Calu3 (cell line): ENCODE measurements at regions not wholly inside any gene's neighbourhood (a gene's known extent, or its start where the extent isn't known, plus 50 kb on each side); places are given as distances from the start of the nearest gene placed in this dataset.

Experiments used
- BruUV-seq: library from RNA; stranded (reverse); fragments of 400-500 nt; replicated peaks from 2 replicates; lab custom pipeline; 2021; lab: Mats Ljungman, UMichigan
- CTCF ChIA-PET: fragments of 300-600 bp; sonication (Branson Sonifier 250); formaldehyde crosslinking; loops from one replicate; lab custom pipeline; 2022; ENCODE audit warnings: antibody characterized with exemption; lab: Charles Lee
- DNase-seq: peaks from one replicate; pipeline ENCODE4 v3.0.0; 2022
- H3K27ac Mint-ChIP-seq: one replicate; pipeline ENCODE4 v1.8.0; 2022; ENCODE audit warnings: mixed read lengths; ENCODE audit not compliant: unreplicated experiment
- H3K27me3 Mint-ChIP-seq: one replicate; pipeline ENCODE4 v1.8.0; 2022; ENCODE audit warnings: mixed read lengths; ENCODE audit not compliant: unreplicated experiment
- H3K36me3 Mint-ChIP-seq: one replicate; pipeline ENCODE4 v1.8.0; 2022; ENCODE audit warnings: mild to moderate bottlenecking, moderate library complexity, mixed read lengths; ENCODE audit not compliant: insufficient read depth, unreplicated experiment
- H3K4me1 Mint-ChIP-seq: one replicate; pipeline ENCODE4 v1.8.0; 2022; ENCODE audit warnings: mild to moderate bottlenecking, low read depth, mixed read lengths; ENCODE audit not compliant: unreplicated experiment
- H3K4me3 Mint-ChIP-seq: one replicate; pipeline ENCODE4 v1.8.0; 2022; ENCODE audit warnings: mild to moderate bottlenecking, low read depth, moderate library complexity, mixed read lengths; ENCODE audit not compliant: unreplicated experiment
- H3K9me3 Mint-ChIP-seq: one replicate; pipeline ENCODE4 v1.8.0; 2022; ENCODE audit warnings: low read depth, mixed read lengths; ENCODE audit not compliant: unreplicated experiment
- CTCF ChIP-seq: fragments of 200-600 bp; IDR thresholded peaks from one replicate; pipeline ENCODE4 v1.8.0; 2022; ENCODE audit warnings: antibody characterized with exemption; ENCODE audit not compliant: unreplicated experiment
- intact Hi-C: fragments of 100-400 bp; cut with micrococcal nuclease; formaldehyde crosslinking; loops from one replicate; pipeline ENCODE4 v1.10.0; 2022; ENCODE audit not compliant: unreplicated experiment

DNA sequence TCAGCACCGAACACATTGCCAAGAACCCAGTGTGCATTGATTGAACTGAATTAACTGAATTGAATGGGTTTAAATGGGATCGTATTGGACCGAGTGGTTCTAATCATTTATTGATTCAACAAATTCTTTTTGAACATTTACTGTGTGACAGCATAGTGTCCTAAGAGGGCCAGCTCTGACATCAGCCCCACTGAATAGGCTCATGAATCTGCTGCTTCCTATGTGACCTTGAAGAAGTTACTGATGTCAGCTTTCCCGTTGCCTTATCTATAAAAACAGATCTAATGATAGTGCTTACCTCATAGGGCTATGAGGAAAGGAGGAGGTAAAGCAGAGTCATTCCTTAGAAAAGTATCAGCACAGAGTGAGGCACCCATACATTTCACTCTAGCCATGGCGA lies 226.3 kb downstream of the CBLN1 start:
- DNase-seq = no peak
- Mint-ChIP-seq H3K4me3 (no peak overlapping the region), H3K9me3 (no peaks in the 10 kb centered on the region), H3K27me3 (peaks cover 30% of the 10 kb centered on the region), H3K4me1 (no peaks in the 10 kb centered on the region), H3K36me3 (no peaks in the 10 kb centered on the region), H3K27ac (no peak overlapping the region)
- intact Hi-C loops = no loop called here
- BruUV-seq = no TSS peak
- CTCF ChIA-PET = no interaction called here
- TF ChIP-seq CTCF = no peak

DNA sequence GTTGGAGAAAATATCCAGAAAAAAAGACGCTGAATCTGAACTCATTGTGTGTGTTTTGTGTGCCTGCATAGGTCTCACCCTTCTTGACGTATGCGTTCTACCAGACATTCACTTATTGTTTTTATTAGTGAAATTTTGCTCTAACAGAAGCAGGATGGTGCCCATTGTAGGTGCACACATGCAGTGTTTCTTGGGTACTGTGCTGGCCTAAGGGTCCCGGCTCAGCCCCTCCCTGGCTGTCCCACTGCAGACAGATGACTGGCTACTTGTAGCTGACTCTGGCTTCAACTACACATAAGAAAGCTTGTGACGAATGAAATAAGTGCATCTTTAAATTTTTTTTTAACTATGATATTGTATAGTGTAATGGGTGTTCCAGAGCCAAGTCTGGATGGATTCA lies 227.0 kb downstream of the CBLN1 start:
- Mint-ChIP-seq H3K36me3 (no peaks in the 10 kb centered on the region), H3K27me3 (peaks cover 30% of the 10 kb centered on the region), H3K27ac (no peak overlapping the region), H3K4me3 (no peak overlapping the region), H3K9me3 (no peaks in the 10 kb centered on the region), H3K4me1 (no peaks in the 10 kb centered on the region)
- no TSS peak for BruUV-seq
- CTCF ChIA-PET = no interaction called here
- intact Hi-C loops = no loop called here
- DNase-seq = no peak
- TF ChIP-seq CTCF = no peak

GRCh38 chr16:49052846-49053245 lies 228.8 kb downstream of the CBLN1 start:
- H3K4me1 Mint-ChIP-seq = no peaks in the 10 kb centered on the region
- no peak overlapping the region for H3K27ac Mint-ChIP-seq
- intact Hi-C loops = no loop called here
- CTCF ChIA-PET = interaction anchor here (0.6 kb wide), 1 partner anchor 13 kb away, joined by 4 read pairs; no protein-coding TSS in a partner anchor
- H3K9me3 Mint-ChIP-seq = no peaks in the 10 kb centered on the region
- H3K4me3 Mint-ChIP-seq = no peak overlapping the region
- no peak for TF ChIP-seq CTCF
- no peaks in the 10 kb centered on the region for H3K36me3 Mint-ChIP-seq
- peaks cover 30% of the 10 kb centered on the region for H3K27me3 Mint-ChIP-seq
- BruUV-seq = no TSS peak
- no peak for DNase-seq

DNA sequence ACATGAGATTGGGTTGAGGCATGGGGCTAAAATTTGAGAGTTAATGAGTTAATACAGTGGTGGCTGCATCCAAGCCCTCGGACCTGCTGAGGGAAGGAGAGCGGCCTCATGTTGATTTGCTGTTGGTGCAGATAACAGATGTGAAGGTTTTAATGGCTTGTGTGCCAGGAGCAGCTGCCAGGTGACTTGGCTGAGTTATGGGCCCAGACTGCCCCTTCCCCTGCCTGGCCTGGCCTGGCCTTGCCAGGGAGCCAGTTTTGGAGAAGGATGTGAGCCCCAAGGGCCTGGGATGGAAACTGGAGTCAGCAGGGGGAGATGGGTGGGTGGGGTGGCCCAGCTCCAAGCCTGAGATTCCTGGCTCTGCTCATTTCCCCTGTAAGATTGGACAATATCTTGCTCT lies 230.1 kb downstream of the CBLN1 start:
- no peak for DNase-seq
- no peaks in the 10 kb centered on the region for H3K36me3 Mint-ChIP-seq
- peaks cover 30% of the 10 kb centered on the region for H3K27me3 Mint-ChIP-seq
- BruUV-seq = no TSS peak
- CTCF ChIA-PET = no interaction called here
- H3K9me3 Mint-ChIP-seq = no peaks in the 10 kb centered on the region
- no peak for TF ChIP-seq CTCF
- no peak overlapping the region for H3K27ac Mint-ChIP-seq
- no peak overlapping the region for H3K4me3 Mint-ChIP-seq
- intact Hi-C loops = no loop called here
- H3K4me1 Mint-ChIP-seq = no peaks in the 10 kb centered on the region

DNA sequence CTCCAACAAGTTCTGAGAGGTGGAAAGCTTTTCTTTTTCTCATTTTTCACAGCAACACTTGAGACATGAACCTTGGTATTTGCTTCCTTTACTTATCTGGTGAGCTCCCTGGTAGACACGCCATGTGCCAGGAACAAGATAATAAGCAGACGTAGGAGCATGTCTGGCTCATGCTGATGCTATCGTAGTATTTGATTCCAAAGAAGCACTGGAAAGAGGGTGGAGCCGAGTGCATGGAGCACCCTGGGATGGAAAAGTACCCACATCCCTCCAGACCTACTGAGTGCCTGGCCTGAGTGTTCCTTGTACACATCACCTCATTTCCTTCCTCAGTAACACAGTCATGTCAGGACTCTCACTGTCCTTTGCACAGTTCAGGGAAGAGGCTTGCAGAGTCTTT lies 231.0 kb downstream of the CBLN1 start:
- Mint-ChIP-seq H3K36me3 (no peaks in the 10 kb centered on the region), H3K9me3 (no peaks in the 10 kb centered on the region), H3K27me3 (peaks cover 24% of the 10 kb centered on the region), H3K27ac (no peak overlapping the region), H3K4me3 (no peak overlapping the region), H3K4me1 (no peaks in the 10 kb centered on the region)
- DNase-seq = no peak
- TF ChIP-seq CTCF = no peak
- CTCF ChIA-PET = no interaction called here
- no TSS peak for BruUV-seq
- intact Hi-C loops = no loop called here
